Limb (tissue), 2 donors: ENCODE measurements at regions not wholly inside any gene's neighbourhood (a gene's known extent, or its start where the extent isn't known, plus 50 kb on each side); places are given as distances from the start of the nearest gene placed in this dataset.

Source experiments
- DNase-seq, 2 donors: peaks; one replicate each; pipeline ENCODE4 v3.0.0-alpha.2; 2016; ENCODE audit errors: extremely low spot score in 2 of 2

- no peak for DNase-seq
Observed at GRCh38 chr4:31053451-31053850, 333.3 kb downstream of the PCDH7 start.

- no peak for DNase-seq
Observed at GRCh38 chr4:31054295-31054694, 334.1 kb downstream of the PCDH7 start.

DNA sequence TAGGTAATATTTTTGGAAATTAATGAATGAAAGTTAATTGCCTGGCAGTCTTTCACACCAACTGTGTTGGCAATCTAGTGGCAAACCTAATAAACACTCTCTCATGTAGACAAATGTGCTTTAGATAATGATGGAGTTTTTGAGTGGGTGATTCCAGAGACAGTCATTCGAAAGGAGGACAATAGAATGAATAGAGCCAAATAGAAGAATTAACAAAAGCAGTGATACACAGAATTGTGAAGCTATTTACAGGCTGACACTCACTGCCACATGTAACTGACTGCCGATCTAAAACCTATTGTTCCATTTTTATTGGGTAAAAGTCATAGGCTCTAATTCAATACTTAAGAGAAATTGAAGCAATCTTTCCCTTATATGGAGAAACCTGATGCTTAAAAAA, 338.5 kb downstream of the PCDH7 start:
- DNase-seq, result no peak

DNA sequence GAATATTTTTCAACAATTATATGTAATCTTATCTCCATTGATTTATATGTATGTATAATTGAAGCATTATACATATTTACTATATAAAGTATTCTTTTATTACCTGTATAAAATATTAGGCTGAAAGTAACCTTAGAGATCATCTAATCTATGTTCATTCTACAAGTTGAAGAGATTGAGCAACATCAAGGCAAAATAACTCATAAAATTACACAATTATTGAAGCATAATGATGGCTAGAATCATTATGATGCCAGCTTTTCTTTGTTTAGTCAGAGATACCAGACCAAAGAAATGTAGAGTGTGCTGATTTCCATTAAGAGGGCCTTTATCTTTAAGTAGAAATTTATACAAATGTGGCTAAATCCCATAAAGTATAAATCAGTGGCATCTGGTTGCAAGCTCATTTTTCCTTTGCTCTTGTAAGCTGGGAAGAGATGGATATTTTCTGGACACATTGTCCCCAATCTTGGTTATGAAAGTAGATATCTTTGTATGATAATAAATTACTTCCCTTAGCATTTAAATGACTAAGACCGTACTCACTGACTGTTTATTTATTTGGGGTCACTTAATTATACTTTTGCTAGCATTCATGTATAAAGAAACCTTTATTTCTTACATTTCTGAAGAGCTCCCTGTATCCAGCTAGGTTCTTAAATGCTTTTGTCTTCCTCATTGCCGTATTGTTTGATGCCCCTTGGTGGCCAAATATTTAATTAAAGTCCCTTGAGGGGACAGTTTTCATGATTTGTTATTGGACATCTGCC, 339.8 kb downstream of the PCDH7 start:
- DNase-seq, result no peak

DNA sequence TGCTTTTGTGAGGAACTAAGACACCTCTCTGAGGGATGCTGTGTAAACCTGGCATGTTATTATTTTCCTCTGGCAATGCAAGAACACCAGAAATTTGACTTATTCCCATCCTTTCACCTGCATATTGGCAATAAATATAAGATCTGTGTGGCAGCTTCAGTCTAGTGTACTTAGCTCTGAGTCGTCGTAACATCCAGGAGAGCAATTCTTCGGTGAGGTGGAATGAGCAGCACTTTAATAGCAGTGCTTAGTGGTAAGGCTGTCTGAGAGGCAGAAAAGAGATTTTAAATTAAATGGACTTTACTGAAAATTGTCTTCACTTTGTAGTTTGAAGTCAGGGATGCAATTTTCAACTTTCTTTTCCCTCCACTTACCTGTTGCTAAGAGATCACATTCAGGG, 344.9 kb downstream of the PCDH7 start:
- DNase-seq, result no peak

DNA sequence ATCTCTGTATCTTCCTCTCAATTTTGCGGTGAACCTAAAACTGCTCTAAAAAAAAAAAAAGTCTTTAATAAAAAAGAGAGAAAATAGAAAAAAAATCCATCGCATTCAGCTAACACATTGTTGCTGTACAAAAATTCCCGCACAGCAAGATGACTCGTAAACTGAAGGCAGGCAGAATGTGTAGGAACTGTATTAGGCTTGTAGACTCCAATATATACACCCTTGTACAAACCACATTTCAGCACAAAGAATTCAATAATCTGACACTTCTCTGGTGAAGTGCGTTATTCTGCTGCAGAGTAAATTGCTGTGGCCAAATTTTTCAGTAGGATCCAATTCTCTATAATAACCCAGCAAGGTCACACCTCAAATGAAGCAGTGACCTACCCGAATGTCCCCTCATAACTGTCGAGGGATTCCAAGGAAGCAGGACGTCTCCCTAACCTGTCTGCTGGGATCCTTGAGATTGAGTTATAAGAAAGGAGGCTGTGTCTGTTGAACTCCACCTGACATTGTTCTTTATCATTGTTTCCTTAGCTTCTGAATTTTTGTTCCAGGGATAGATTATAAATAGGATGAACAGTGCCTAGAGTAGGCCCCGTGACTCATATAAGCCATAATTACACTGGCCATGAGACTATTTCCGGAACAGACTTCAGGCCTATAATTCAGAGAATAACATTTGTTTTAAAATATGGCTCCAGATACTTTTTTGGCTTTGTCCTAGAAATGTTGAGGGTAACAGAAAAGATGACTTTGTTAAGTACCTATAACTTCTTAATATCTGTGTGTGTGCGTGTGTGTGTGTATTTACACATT, 348.3 kb downstream of the PCDH7 start:
- DNase-seq, result no peak

DNA sequence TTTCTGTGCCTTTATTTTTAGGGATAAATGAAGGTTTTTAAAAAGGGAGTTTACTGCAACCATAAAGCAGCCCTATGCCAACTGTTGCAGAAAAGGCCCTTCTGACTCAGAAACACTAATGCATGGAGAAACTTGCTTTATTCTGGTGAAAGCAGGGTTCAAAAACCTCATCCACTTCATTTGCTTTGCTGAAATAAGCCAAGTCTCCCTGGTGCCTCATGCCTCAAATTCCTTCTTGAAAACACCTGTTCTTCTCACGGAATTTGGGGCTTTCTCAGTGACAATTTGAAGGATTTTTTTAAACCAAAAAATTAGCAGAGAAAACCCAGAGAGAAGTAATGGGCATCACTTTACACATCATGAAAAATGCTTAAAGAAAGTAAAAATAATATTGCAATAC, 349.0 kb downstream of the PCDH7 start:
- no peak for DNase-seq

- no peak for DNase-seq
Observed at GRCh38 chr4:31071508-31072486, 351.6 kb downstream of the PCDH7 start.

- DNase-seq, result no peak
Observed at GRCh38 chr4:31075969-31076368, 355.8 kb downstream of the PCDH7 start.

DNA sequence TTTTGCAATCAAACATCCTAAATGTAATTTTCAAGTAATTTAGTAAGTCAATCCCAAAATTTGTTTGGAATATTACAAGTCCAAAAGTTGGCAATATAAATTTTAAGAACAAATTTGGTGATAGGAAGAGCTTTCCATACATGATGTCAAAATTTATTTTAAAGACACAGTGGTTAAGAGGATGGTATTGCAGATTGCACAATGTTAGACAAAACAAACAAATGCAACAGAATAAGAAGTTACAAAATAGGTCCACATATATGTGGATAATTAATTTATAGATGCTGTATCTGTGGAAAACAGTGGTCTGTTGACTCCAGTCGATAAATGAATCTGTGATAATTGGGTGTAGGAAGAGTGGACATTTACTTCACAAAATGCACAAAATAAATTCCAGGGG, 358.5 kb downstream of the PCDH7 start:
- no peak for DNase-seq

GRCh38 chr4:31080887-31081286, 360.7 kb downstream of the PCDH7 start:
- DNase-seq, result no peak

- no peak for DNase-seq
Observed at GRCh38 chr4:31081366-31081765, 361.2 kb downstream of the PCDH7 start.

DNA sequence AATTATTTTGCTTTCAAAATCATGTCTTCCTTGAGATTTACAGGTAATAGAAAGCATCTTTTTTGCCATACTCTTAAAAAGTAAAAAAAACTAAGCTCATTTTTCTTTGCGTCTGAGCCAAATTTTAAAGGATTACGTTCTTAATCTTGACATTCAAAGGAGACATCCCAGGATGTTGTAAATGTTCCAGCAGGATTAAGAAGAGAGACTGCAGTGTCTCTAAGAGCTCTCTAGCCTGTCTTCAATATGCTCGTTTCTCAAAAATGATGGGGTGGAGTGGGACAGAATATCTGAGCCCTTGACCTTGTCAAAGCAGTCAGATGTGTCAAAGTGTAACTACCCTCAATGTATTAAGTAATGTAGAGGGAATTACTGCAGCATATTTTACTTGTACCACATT, 363.3 kb downstream of the PCDH7 start:
- no peak for DNase-seq

DNA sequence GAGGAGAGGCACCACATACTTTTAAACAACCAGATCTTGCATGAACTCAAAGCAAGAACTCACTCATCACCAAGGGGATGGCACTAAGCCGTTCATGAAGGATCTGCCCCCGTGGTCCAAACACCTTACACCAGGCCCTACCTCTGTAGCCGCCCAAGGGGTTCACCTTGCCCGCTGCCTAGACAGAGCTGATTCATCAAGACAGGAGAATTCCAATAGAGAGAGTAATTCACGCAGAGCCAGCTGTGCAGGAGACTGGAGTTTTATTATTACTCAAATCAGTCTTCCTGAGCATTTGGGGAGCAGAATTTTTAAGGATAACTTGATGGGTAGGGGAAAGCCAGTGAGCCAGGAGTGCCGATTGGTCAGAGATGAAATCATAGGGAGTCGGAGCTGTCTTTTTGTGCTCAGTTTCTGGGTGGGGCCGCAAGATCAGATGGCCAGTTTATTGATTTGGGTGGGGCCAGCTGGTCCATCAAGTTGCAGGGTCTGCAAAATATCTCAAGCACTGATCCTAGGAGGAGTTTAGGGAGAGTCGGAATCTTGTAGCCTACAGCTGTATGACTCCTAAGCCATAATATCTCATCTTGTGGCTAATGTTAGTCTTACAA, 364.7 kb downstream of the PCDH7 start:
- no peak for DNase-seq

GRCh38 chr4:31085689-31086088, 365.5 kb downstream of the PCDH7 start:
- DNase-seq, result no peak

GRCh38 chr4:31086756-31087330, 366.7 kb downstream of the PCDH7 start:
- no peak for DNase-seq

GRCh38 chr4:31088600-31089230, 368.5 kb downstream of the PCDH7 start:
- DNase-seq, result no peak

- DNase-seq, result no peak
Observed at GRCh38 chr4:31089815-31090214, 369.6 kb downstream of the PCDH7 start.

DNA sequence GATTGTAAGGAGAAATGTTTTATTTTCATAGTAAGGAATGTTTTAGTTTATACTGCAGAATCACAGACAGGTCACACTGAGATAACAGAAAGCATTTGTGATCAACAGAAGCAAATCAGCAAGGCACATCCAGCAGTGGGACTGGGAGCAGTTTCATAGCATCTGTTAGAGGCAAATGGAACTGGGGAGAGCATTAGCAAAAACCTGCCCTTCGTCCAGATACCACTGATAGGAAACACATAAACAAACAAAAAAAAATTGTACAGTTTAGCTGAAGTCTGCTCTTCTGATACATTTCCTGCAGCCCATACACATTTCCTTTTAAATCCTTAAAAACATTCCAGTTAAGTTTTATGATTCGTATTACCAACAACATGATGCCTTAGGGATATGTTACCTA, 374.3 kb downstream of the PCDH7 start:
- no peak for DNase-seq

GRCh38 chr4:31097999-31098398, 377.8 kb downstream of the PCDH7 start:
- no peak for DNase-seq
